Inferior parietal cortex (tissue), 1 donor: ENCODE measurements at regions not wholly inside any gene's neighbourhood (a gene's known extent, or its start where the extent isn't known, plus 50 kb on each side); places are given as distances from the start of the nearest gene placed in this dataset.

Experiments
- DNase-seq: peaks from one replicate; pipeline ENCODE4 v3.0.0-alpha.2; 2016; ENCODE audit errors: extremely low spot score

DNA sequence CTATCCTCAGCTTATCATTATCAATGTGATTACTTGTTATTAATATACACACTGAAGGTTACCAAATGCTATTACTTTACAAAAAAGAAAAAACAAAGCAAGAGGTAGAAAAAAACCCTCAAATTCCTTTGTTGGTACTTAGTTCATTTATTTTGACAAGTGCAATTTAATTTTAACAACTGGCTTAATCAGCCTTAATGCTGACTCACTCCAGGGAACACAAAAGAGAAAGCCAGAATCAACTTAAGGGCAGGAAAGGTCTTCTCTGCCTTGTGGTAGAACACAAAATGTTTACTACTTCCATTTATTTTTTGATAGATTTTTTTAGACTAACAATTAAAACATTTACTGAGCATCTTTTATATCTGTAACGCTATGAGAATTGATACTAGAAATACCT lies 417.1 kb downstream of the PCDH17 start:
- DNase-seq, result no peak

DNA sequence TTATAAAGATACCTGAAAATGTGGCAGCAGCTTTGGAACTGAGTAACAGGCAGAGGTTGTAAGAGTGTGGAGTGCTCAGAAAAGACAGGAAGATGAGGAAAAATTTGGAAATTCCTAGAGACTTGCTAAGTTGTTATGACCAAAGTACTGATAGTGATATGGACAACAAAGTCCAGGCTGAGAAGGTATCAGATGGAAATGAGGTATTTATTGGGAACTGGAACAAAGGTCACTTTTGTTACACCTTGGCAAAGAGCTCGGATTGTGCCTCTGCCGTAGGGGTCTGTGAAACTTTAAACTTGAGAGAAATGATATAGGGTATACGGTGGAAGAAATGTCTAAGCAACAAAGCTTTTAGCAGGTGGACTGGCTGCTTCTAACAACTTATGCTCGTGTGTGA lies 419.9 kb downstream of the PCDH17 start:
- no peak for DNase-seq

DNA sequence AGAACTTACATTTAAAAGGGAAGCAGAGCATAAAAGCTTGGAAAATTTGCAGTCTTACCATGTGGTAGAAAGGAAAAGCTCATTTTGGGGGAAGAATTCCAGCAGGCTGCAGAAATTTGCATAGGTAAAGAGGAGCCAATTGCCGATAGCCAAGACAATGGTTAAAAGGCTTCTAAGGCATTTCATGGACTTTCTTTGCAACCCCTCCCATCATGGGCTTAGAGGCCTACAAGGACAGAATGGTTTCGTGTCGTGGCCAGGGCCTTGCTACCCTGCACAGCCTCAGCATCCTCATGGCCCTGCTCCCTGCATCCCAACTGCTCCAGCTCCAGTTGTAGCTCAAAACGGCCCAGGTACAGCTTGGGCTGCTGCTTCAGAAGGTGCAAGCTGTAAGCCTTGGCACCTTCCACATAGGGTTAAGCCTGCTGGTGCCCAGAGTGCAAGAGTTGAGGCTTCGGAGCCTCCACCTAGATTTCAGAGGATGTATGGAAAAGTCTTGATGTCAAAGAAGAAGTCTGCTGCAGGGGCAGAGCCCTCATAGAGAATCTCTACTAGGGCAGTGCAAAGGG lies 420.3 kb downstream of the PCDH17 start:
- DNase-seq, result no peak

DNA sequence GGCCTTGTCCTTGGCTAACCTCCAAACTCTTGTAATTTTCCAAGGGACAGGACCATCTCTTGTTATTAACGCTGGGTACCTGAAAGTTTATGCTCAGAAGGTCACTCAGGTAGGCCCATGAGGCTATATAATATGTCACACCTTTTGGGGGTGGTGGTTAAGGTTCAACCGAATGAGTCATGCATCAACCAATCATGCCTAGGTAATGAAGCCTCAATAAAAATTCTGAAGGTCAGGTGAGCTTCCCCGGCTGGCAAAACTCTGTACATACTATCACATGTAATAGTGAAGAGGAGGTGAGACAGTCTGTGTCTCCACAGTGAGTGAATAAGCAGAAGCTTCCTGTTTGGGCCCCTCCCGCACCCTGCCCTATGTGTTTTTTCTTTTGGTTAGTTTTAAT lies 424.9 kb downstream of the PCDH17 start:
- DNase-seq, result no peak

DNA sequence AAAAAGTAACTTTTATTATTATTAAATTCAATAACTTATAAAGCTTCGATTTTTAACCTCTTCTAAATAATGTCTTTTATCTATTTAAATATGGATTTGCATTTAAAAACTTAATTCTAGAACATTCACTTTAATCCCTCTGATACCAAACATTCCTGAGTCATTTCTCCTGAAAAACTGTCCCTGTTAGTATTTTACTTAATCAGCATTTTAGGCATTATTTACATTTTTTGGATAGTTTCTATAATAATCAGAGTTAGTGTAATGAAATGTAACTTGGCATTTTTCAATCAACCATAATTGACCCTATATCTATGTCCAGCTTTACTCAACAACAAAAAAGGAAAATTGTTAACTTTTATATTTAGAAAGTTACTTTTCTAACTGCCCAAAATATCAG lies 428.1 kb downstream of the PCDH17 start:
- DNase-seq, result no peak

DNA sequence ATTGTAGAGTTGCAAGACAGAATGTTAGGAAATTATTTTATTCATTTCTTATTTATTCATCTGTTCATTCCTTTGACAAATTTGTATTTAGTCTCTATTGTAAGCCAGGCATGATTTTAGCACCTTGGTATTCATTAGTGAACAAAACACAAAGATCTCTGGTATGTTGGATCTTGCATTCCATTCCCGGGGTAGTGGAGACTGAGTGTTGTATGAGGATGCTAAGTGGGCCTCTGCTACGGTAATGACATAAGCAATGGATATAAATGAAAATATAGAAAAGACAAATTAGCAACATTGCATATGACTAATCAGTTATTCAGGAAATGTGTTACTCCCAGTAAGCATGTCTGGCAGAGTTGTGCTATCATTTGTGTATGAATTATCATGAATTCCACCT lies 449.3 kb downstream of the PCDH17 start:
- DNase-seq, result no peak

DNA sequence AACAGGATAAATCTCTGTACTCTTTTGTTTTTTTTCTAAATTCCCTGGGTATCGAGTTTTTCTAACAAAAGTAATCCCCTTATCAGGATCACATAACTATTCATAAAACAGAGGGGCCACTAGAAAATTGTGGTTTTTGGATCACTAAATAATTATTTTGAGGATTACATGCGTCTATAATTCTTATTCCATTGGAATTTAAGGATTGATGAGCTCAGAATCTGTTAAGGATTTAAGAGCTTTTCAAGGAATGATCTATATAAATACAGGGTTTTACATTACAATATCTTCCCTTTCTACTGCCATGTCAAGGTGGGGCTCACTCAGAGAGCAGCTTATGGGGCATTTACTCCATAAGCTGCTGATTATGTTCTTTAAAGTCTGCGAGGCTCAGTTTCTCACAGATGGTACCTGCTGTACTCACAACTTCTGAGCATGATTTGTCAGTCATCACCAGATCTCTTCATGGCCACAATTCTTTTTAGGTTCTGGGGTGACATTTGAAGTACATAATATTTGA lies 449.8 kb downstream of the PCDH17 start:
- DNase-seq, result no peak

DNA sequence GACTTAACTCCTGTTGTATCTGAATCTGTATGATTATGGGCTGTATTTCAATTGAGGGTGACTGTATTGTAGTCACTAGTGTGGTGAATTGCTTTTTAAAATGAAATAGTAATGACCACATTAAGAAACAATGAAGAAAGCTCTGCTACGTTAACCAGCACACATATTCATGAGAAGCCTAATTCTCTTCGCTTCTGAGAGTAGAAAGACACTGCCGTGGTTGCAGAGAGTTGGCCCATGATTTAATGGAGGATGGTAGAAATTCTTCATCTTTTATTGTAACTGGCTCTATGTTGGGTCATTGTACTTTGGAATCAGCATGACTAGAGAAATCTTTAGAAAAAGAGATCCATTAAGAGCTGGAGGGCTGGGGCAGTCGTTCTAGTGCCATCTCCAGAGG lies 451.5 kb downstream of the PCDH17 start:
- no peak for DNase-seq

DNA sequence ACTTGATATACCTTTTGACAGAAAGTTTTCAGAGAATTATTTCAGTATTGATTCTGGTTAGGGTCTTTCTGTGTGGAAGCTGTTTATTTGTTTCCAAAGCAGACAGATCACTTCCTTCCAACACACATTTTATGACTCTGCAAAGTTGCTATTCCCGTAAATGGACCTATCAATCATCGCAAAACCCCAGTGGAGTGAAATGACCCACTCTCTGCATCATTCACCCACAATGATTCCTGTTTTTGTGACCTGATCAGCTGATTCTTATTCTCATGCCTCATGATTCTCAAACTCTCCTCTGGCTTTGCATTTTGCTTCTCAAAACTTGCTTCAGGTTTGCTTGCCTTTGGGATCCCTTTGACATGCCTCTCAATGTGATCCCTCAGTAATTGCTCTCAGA lies 453.7 kb downstream of the PCDH17 start:
- no peak for DNase-seq

DNA sequence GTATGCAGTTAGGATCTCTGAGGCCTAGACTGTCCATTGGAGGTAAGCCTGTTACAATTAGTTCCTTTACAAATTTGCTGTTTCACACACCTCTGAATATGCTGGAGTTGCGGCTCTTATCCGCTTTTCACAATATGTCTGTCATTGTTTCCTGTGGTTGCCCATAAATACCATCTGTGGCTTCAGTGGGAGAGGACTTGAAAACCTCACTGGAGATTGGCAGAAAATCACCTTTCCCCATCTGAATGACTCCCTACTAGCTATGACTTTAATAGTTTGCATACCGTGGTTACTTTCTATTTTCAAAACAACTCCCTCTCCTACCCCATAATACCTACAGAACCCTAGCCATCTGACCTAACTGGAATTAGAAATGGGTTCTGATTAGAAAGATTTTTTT lies 454.3 kb downstream of the PCDH17 start:
- DNase-seq, result no peak

DNA sequence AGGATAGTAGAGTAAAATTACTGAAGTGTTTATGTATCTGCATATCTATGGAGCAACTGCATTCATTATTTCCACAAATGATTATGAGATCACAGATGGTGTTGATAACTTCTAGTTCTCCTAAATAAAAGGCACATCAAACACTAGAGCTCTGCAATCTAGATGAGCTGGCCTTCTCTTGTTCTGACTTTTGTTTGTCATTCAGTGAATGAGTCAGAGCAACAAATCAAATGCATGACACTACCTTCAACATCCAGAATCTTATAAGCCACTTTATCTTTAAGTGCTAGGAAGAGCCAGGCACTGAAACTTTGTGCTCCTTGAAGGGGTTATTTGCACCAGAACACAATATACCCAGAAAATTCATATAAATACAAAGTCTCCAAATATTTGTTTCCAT lies 456.0 kb downstream of the PCDH17 start:
- DNase-seq, result no peak

DNA sequence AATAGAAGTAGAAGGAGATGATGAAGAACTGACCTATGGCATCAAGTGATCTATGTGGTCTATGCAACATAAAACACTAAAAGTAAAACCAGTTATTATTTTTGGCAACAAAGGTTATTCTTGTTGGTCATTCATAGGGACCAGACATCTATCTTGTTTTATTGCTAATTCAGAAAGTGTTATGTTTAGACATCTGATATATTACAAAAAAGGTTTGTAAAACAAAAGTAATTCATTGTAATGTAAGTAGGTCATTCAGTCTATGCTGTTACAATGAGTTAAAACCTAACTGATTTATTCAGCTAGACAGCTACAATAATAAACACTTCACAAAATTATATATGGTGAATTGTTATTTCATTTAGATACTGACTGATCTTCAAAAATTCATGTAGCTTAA lies 461.9 kb downstream of the PCDH17 start:
- no peak for DNase-seq

DNA sequence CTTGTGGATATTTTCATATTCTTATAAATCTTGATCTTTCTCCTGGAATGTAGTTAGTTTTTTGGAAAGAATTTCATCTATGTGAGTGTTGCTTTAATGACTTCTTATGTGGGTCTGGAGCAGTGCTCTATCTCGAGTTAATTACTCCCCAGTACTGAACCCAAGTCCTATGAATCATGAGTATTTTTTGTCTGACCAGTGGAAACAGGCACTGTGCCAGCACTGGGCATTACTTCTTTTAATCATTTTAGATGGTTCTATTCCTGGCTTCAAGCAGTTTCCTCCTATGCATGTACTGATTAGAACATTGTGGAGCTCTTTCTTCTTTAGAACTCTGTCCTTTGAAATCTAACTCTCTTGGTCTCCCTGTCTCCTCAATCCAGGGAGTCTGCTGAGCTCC lies 466.3 kb downstream of the PCDH17 start:
- no peak for DNase-seq

DNA sequence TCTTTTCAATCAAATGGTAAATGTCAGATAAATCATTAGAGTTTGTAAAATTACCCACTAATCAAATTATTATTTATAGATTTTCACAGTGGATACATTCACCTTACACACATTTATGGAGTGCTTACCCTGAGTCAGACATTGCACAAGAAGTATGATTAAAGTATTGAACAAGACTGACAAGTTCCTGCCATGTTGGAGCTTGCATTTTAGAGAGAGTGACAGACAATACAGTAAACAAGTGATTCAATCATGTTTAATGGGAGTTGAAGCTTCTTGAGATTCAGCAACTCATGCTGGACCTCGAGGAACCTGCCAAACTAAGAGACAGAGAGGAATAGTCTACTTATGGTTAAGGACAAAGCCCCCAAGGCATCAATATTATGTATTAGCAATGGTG lies 487.8 kb downstream of the PCDH17 start:
- DNase-seq, result no peak

DNA sequence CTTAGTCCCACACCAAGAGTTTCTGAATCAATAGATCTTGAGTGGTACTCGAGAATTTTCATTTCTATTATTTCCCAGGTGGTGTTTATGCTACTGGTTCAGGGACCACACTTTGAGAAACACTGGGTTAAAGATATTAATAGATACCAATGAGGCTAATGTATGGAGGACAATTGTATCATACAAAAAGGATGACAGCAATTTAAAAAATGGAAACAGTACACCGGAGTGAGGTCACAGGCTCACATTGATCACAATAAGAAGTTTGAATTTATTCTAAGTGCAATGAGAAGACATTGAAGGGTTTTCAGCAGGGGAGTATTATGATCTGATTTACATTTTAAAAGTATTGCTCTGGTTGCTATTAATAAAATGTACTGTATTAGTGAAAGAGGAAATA lies 488.3 kb downstream of the PCDH17 start:
- no peak for DNase-seq

DNA sequence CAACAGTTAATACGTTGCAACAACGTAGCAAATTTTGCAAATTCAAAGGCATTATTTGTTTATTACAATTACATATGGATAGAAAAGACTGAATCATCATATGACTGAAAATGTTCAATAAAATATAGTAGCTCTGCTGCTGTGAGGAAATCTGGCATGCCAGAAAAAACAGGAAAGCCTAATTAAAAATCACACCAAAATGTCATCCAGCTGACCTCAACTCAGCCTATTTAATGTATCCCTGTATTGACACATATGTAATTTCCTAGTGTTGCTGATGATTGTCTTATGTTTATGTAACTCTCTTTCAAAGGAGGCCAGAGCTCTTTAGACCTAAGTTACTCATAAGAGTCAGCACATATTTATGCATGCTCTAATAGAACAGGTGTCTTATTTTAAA lies 495.0 kb downstream of the PCDH17 start:
- no peak for DNase-seq

DNA sequence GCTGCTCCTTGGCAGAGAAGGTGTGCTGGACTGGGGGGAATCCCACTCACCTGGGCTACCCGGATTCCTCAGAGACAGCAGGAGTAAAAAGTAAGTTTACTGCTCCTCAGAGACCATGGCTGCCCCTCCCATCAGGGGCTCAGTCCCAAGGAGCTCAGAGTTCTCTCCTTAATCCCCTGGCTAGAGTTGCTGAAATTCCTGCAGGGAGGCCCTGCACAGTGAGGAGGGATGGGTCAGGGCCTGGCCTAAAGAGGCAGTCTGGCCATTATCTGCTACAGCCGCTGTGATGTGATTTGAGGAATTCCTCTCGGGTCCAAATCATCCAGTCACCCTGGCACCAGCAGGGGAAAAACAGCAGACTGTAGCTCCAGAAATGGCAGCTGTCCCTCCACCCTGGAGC lies 502.5 kb downstream of the PCDH17 start:
- no peak for DNase-seq

DNA sequence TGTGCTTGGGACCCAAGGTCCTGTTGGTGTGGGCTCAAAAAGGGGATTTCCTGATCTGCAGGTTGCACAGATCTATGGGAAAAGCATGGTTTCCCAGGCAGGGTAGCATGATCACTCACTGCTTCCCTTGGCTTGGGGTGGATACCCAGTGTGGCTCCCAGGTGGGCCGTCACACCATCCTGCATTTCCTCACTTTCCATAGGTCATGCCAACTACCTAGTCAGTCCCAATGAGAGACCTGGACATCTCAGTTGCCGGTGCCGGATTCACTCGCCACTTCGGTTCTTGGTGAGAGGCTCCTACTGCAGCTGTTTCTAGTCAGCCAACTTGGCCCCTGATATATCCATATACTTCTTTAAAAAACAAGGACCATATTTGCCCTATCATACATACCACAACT lies 503.0 kb downstream of the PCDH17 start:
- DNase-seq, result no peak

DNA sequence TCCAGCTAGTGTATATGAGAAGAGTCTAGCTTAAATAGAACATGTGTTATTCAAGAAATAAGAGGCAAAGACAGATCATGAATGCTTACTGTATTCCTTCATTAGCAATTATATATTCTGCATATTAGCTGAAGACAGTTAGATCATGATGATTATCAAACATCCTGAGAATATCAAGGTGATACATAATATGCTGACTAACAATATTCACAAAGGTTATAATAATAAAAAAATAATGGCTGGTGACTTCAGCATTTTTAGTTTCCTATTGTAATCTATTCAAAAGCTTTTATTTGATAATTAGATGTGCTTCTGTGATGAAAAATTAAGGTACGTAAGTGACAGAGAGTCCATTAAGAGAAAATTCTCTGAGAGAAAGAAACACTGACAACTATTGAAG lies 511.4 kb downstream of the PCDH17 start:
- DNase-seq, result no peak

DNA sequence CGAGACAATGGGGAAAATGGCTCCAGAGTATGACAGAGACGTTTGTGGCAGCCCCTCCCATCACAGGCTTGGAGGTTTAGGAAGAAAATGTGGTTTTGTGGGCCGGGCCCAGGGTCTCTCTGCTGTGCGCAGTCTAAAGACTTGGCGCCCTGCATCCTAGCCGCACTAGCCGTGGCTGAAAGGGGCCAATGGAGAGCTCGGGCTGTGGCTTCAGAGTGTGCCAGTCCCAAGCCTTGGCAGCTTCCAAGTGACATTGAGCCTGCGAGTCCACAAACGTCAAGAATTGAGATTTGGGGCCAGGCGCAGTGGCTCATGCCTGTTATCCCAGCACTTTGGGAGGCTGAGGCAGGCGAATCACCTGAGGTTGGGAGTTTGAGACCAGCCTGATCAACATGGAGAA lies 513.1 kb downstream of the PCDH17 start:
- DNase-seq, result no peak

DNA sequence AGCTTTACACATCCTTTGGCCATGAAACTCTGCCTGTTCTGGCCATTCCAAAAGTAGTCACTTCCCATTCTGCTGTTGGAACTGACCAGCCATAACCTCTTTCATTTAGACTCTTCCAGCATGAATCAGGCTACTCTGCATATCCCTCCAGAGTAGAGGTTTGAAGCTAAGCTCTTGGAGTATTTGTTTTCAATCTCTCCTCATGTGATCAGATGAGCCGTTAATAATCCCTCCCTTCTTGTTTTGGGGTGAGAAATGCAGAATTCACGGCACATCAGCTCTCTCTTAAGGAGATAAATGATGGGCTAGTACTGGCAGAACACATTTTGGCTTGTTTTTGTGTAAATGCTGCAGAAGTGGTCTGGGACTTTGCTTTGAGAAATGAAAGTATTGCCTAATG lies 519.9 kb downstream of the PCDH17 start:
- no peak for DNase-seq

DNA sequence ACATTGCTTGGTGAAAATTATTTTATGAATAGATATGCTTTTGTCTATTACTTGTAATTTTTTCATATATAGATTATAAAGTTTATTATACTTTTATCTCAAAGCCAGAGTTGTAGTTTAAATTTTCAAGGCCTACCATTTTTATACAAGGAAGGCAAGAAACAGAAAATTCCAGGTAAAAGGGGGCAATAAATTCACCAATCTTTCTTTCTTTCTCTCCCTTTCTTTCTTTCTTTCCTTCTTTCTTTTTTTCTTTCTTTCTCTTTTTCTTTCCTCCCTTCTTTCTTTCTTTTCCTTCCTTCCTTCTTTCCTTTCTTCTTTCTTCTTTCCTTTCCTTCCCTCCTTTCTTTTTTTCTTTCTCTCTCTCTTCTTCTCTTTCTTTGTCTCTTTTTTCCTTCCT lies 529.4 kb downstream of the PCDH17 start:
- no peak for DNase-seq

DNA sequence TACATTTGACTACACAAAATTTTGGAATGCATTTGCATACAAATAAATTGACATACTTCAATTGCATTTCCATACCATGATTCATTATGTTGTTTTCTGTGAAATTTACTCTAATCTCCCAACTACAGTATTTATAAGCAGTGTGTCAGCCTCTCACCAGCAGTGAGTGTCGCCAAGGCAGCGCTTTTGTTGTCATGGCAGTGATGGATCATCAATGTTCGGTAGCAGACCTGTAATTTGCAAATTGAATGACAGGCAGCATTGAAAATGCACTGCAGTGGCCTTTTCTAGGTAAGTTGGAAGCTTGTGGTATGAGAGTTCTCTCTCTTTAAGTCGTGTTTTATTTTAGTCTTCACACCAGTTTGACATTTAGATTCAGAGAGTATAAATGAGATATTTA lies 534.1 kb downstream of the PCDH17 start:
- no peak for DNase-seq

DNA sequence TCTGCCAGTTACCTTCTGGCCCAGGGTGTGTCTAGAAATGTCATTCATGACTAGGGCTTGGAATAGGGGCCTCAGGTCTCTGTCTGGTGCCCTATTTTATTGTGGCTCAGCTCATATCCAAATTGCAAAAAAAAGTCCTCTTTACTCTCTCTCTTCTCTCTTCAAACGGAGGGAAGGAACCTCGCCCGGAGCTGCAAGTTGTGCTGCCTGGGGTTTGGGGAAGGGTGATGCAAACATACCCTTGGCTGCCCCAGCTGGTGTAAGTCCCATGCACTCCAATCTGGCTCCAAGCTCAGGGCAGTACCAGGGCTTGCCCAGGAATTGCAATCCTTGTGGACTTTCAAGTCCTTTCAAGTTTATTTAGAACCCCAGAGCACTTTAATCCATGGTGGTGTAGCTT lies 549.6 kb downstream of the PCDH17 start:
- DNase-seq, result no peak

DNA sequence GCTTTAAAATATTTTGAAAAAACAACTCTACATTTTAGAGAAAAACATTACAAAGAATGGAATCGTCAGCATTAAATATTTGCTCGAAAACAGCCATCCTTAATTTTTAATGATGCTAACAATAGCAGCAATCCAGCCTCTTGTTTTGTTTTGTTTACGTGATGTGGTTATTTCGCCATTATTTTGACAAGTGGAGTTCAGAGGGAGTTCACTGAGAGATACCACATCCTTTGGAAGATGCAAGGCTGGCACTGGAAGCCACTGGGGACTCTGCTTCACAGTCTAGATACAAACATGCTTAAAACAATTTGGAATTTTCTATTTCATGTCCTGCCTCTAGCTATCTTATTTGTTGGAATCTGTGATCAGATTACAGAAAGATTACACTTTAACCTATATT lies 556.3 kb downstream of the PCDH17 start:
- no peak for DNase-seq
